ENCODE measurements at regions not wholly inside any gene's neighbourhood (a gene's known extent, or its start where the extent isn't known, plus 50 kb on each side); places are given as distances from the start of the nearest gene placed in this dataset.

DNA sequence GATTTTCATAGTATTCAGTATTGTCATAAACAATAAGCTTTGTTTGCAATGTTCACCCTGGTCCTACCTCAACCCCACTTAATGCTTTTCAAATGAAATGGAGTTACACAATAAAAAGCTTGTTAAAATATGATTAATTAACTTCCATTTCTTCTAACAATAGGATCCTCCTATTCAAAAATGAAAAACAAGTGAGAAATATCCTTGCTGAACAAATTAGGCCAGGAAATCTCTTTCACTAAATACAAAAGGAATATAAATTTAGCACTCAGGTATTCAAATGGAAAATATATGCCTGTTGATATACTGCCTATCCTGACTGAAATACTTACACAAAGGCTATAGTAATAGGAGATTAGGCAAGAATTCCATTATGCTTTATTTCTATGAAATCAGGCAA, 323.4 kb upstream of the GRM3 start:
- Histone ChIP-seq H3K27ac (ENCODE audit: low read depth, low read length) (no peak overlapping the region), H3K4me1 (ENCODE audit: control insufficient read depth, low read depth, low read length) (no peaks in the 10 kb centered on the region), H3K4me2 (ENCODE audit: low read length) (no peak overlapping the region), H3K79me2 (ENCODE audit: control insufficient read depth, insufficient read depth, low read length) (no peaks in the 10 kb centered on the region), H3K79me1 (ENCODE audit: low read length) (no peaks in the 10 kb centered on the region), H4K5ac (ENCODE audit: low read length) (no peak overlapping the region), H3K27me3 (ENCODE audit: insufficient read depth, low read length, poor library complexity) (no peaks in the 10 kb centered on the region), H3K36me3 (ENCODE audit: control insufficient read depth, insufficient read depth, low read length) (no peaks in the 10 kb centered on the region), H3K18ac (ENCODE audit: low read length) (no peak overlapping the region), H3K23ac (ENCODE audit: low read length) (no peak overlapping the region), H2BK15ac (replicated peaks; ENCODE audit: low read depth) (no peak overlapping the region), H2BK120ac (ENCODE audit: low read depth, low read length) (no peak overlapping the region), H2BK5ac (ENCODE audit: low read length) (no peak overlapping the region), H3K56ac (ENCODE audit: low read length) (no peak overlapping the region), H3K9ac (ENCODE audit: low read length) (no peak overlapping the region), H3K4ac (ENCODE audit: low read depth, low read length) (no peak overlapping the region), H4K8ac (ENCODE audit: low read depth, low read length) (no peak overlapping the region), H3K4me3 (ENCODE audit: low read length) (no peak overlapping the region), H2AK5ac (ENCODE audit: low read length) (no peak overlapping the region)
- DNase-seq, result no peak

GRCh38 chr7:86313842-86314241, 329.9 kb upstream of the GRM3 start:
- no peak overlapping the region for H3K56ac ChIP-seq (ENCODE audit: low read length)
- no peak overlapping the region for H3K4me3 ChIP-seq (ENCODE audit: low read length)
- whole genome bisulfite sequencing (ENCODE audit: extremely low coverage, insufficient coverage, low lambda C conversion rate), result no CpG with 5 or more reads among the region's 2 CpGs
- no peaks in the 10 kb centered on the region for H3K27me3 ChIP-seq (ENCODE audit: insufficient read depth, low read length, poor library complexity)
- no peak overlapping the region for H2BK120ac ChIP-seq (ENCODE audit: low read depth, low read length)
- H3K4ac ChIP-seq (ENCODE audit: low read depth, low read length), result no peak overlapping the region
- H4K8ac ChIP-seq (ENCODE audit: low read depth, low read length), result no peak overlapping the region
- DNase-seq, result no peak
- no peak overlapping the region for H3K4me2 ChIP-seq (ENCODE audit: low read length)
- H4K5ac ChIP-seq (ENCODE audit: low read length), result no peak overlapping the region
- no peak overlapping the region for H2BK15ac ChIP-seq (replicated peaks; ENCODE audit: low read depth)
- H3K23ac ChIP-seq (ENCODE audit: low read length), result no peak overlapping the region
- H3K27ac ChIP-seq (ENCODE audit: low read depth, low read length), result no peak overlapping the region
- no peaks in the 10 kb centered on the region for H3K79me2 ChIP-seq (ENCODE audit: control insufficient read depth, insufficient read depth, low read length)
- H3K79me1 ChIP-seq (ENCODE audit: low read length), result no peaks in the 10 kb centered on the region
- no peak overlapping the region for H3K9ac ChIP-seq (ENCODE audit: low read length)
- no peaks in the 10 kb centered on the region for H3K4me1 ChIP-seq (ENCODE audit: control insufficient read depth, low read depth, low read length)
- no peak overlapping the region for H2AK5ac ChIP-seq (ENCODE audit: low read length)
- no peak overlapping the region for H2BK5ac ChIP-seq (ENCODE audit: low read length)
- no peaks in the 10 kb centered on the region for H3K36me3 ChIP-seq (ENCODE audit: control insufficient read depth, insufficient read depth, low read length)
- no peak overlapping the region for H3K18ac ChIP-seq (ENCODE audit: low read length)

GRCh38 chr7:86301301-86301700, 342.4 kb upstream of the GRM3 start:
- Histone ChIP-seq H3K4me3 (ENCODE audit: low read length) (no peak overlapping the region), H3K4ac (ENCODE audit: low read depth, low read length) (no peak overlapping the region), H3K4me1 (ENCODE audit: control insufficient read depth, low read depth, low read length) (no peaks in the 10 kb centered on the region), H3K56ac (ENCODE audit: low read length) (no peak overlapping the region), H4K8ac (ENCODE audit: low read depth, low read length) (no peak overlapping the region), H3K18ac (ENCODE audit: low read length) (no peak overlapping the region), H3K4me2 (ENCODE audit: low read length) (no peak overlapping the region), H3K79me2 (ENCODE audit: control insufficient read depth, insufficient read depth, low read length) (no peaks in the 10 kb centered on the region), H3K23ac (ENCODE audit: low read length) (no peak overlapping the region), H2BK15ac (replicated peaks; ENCODE audit: low read depth) (no peak overlapping the region), H4K5ac (ENCODE audit: low read length) (no peak overlapping the region), H3K27me3 (ENCODE audit: insufficient read depth, low read length, poor library complexity) (no peaks in the 10 kb centered on the region), H3K36me3 (ENCODE audit: control insufficient read depth, insufficient read depth, low read length) (no peaks in the 10 kb centered on the region), H2BK120ac (ENCODE audit: low read depth, low read length) (no peak overlapping the region), H3K9ac (ENCODE audit: low read length) (no peak overlapping the region), H3K79me1 (ENCODE audit: low read length) (no peaks in the 10 kb centered on the region), H2AK5ac (ENCODE audit: low read length) (no peak overlapping the region), H3K27ac (ENCODE audit: low read depth, low read length) (no peak overlapping the region), H2BK5ac (ENCODE audit: low read length) (no peak overlapping the region)
- no CpG with 5 or more reads among the region's 3 CpGs for WGBS (ENCODE audit: extremely low coverage, insufficient coverage, low lambda C conversion rate)
- DNase-seq, result peak; percentile 71

DNA sequence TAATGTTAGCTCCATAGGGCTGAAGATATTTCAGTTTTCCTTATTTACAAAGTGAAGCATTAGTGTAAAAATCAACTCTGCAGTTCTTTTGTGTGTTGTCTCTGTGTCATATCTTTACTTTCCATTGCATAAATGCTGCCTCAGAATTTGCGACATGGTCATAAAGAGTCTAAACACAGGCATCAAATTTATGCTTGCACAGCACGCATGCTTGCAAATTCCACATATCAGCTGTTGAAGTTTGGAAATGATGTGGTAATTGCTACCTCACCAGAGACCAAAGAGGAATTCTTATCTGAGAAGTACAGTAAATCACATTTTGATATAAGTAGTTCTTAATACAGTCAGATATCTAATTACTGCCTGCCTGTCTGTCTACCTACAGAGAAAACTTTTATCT, 348.2 kb upstream of the GRM3 start:
- no peak overlapping the region for H2AK5ac ChIP-seq (ENCODE audit: low read length)
- no peak overlapping the region for H3K56ac ChIP-seq (ENCODE audit: low read length)
- H2BK120ac ChIP-seq (ENCODE audit: low read depth, low read length), result no peak overlapping the region
- WGBS (ENCODE audit: extremely low coverage, insufficient coverage, low lambda C conversion rate), result no CpG with 5 or more reads among the region's 2 CpGs
- no peak overlapping the region for H3K4me2 ChIP-seq (ENCODE audit: low read length)
- H3K4ac ChIP-seq (ENCODE audit: low read depth, low read length), result no peak overlapping the region
- no peak for DNase-seq
- no peak overlapping the region for H4K5ac ChIP-seq (ENCODE audit: low read length)
- no peak overlapping the region for H2BK5ac ChIP-seq (ENCODE audit: low read length)
- no peak overlapping the region for H3K4me3 ChIP-seq (ENCODE audit: low read length)
- no peak overlapping the region for H3K27ac ChIP-seq (ENCODE audit: low read depth, low read length)
- H3K79me1 ChIP-seq (ENCODE audit: low read length), result no peaks in the 10 kb centered on the region
- H3K79me2 ChIP-seq (ENCODE audit: control insufficient read depth, insufficient read depth, low read length), result no peaks in the 10 kb centered on the region
- no peaks in the 10 kb centered on the region for H3K36me3 ChIP-seq (ENCODE audit: control insufficient read depth, insufficient read depth, low read length)
- H2BK15ac ChIP-seq (replicated peaks; ENCODE audit: low read depth), result no peak overlapping the region
- no peak overlapping the region for H3K18ac ChIP-seq (ENCODE audit: low read length)
- no peak overlapping the region for H3K9ac ChIP-seq (ENCODE audit: low read length)
- no peak overlapping the region for H4K8ac ChIP-seq (ENCODE audit: low read depth, low read length)
- no peak overlapping the region for H3K23ac ChIP-seq (ENCODE audit: low read length)
- no peaks in the 10 kb centered on the region for H3K27me3 ChIP-seq (ENCODE audit: insufficient read depth, low read length, poor library complexity)
- H3K4me1 ChIP-seq (ENCODE audit: control insufficient read depth, low read depth, low read length), result no peaks in the 10 kb centered on the region

DNA sequence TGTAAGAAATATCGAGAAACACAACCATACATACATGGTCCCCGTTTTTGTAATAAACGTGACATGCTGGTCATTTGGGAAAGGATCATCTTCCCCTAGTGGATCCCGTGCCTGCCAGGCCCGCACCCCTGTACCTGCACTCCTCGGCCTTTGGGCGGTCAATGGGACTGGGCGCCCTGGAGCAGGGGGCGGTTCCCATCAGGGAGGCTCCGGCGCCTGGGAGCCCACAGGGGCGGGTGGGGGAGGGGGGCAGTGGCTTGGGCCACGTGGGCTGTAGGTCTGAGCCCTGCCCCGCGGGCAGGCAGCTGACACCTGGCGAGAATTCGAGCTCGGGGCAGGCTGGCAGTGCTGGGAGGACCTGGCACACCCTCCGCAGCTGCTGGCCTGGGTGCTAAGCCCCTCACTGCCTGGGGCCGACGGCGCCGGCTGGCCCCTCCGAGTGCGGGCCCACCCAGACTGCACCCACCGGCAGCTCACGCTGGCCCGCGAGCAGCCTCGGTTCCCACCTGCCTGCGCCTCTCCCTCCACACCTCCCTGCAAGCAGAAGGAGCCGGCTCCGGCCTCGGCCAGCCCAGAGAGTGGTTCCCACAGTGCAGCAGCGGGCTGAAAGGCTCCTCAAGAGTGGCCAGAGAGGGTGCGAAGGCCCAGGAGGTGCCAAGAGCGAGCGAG, 361.6 kb upstream of the GRM3 start:
- no peak overlapping the region for H3K18ac ChIP-seq (ENCODE audit: low read length)
- H3K27ac ChIP-seq (ENCODE audit: low read depth, low read length), result no peak overlapping the region
- H4K5ac ChIP-seq (ENCODE audit: low read length), result no peak overlapping the region
- no peak overlapping the region for H2BK5ac ChIP-seq (ENCODE audit: low read length)
- H3K4me2 ChIP-seq (ENCODE audit: low read length), result no peak overlapping the region
- H3K79me1 ChIP-seq (ENCODE audit: low read length), result no peaks in the 10 kb centered on the region
- no peak overlapping the region for H2BK120ac ChIP-seq (ENCODE audit: low read depth, low read length)
- H2AK5ac ChIP-seq (ENCODE audit: low read length), result no peak overlapping the region
- no peaks in the 10 kb centered on the region for H3K4me1 ChIP-seq (ENCODE audit: control insufficient read depth, low read depth, low read length)
- WGBS (ENCODE audit: extremely low coverage, insufficient coverage, low lambda C conversion rate), result no CpG with 5 or more reads among the region's 38 CpGs
- no peak overlapping the region for H3K4me3 ChIP-seq (ENCODE audit: low read length)
- no peak overlapping the region for H3K9ac ChIP-seq (ENCODE audit: low read length)
- H4K8ac ChIP-seq (ENCODE audit: low read depth, low read length), result no peak overlapping the region
- H3K79me2 ChIP-seq (ENCODE audit: control insufficient read depth, insufficient read depth, low read length), result no peaks in the 10 kb centered on the region
- no peaks in the 10 kb centered on the region for H3K36me3 ChIP-seq (ENCODE audit: control insufficient read depth, insufficient read depth, low read length)
- H2BK15ac ChIP-seq (replicated peaks; ENCODE audit: low read depth), result no peak overlapping the region
- H3K27me3 ChIP-seq (ENCODE audit: insufficient read depth, low read length, poor library complexity), result no peaks in the 10 kb centered on the region
- no peak overlapping the region for H3K23ac ChIP-seq (ENCODE audit: low read length)
- no peak overlapping the region for H3K56ac ChIP-seq (ENCODE audit: low read length)
- DNase-seq, result no peak
- H3K4ac ChIP-seq (ENCODE audit: low read depth, low read length), result no peak overlapping the region

- Histone ChIP-seq H3K79me1 (ENCODE audit: low read length) (no peaks in the 10 kb centered on the region), H3K79me2 (ENCODE audit: control insufficient read depth, insufficient read depth, low read length) (no peaks in the 10 kb centered on the region), H3K27me3 (ENCODE audit: insufficient read depth, low read length, poor library complexity) (no peaks in the 10 kb centered on the region), H2AK5ac (ENCODE audit: low read length) (no peak overlapping the region), H3K4ac (ENCODE audit: low read depth, low read length) (no peak overlapping the region), H3K4me3 (ENCODE audit: low read length) (no peak overlapping the region), H4K5ac (ENCODE audit: low read length) (no peak overlapping the region), H3K4me1 (ENCODE audit: control insufficient read depth, low read depth, low read length) (no peaks in the 10 kb centered on the region), H2BK5ac (ENCODE audit: low read length) (no peak overlapping the region), H3K23ac (ENCODE audit: low read length) (no peak overlapping the region), H3K4me2 (ENCODE audit: low read length) (no peak overlapping the region), H3K56ac (ENCODE audit: low read length) (no peak overlapping the region), H4K8ac (ENCODE audit: low read depth, low read length) (no peak overlapping the region), H3K18ac (ENCODE audit: low read length) (no peak overlapping the region), H3K36me3 (ENCODE audit: control insufficient read depth, insufficient read depth, low read length) (no peaks in the 10 kb centered on the region), H2BK15ac (replicated peaks; ENCODE audit: low read depth) (no peak overlapping the region), H3K9ac (ENCODE audit: low read length) (no peak overlapping the region), H2BK120ac (ENCODE audit: low read depth, low read length) (no peak overlapping the region), H3K27ac (ENCODE audit: low read depth, low read length) (no peak overlapping the region)
- no peak for DNase-seq
Measured at GRCh38 chr7:86280150-86280549, 363.6 kb upstream of the GRM3 start.
